ENCODE measurements at regions not wholly inside any gene's neighbourhood (a gene's known extent, or its start where the extent isn't known, plus 50 kb on each side); places are given as distances from the start of the nearest gene placed in this dataset.
A peak's percentile ranks its signal among the peaks of the same experiment; 100 is the strongest.

- DNase-seq (ENCODE audit: low spot score) = no peak
- TF ChIP-seq, protein P1, sequence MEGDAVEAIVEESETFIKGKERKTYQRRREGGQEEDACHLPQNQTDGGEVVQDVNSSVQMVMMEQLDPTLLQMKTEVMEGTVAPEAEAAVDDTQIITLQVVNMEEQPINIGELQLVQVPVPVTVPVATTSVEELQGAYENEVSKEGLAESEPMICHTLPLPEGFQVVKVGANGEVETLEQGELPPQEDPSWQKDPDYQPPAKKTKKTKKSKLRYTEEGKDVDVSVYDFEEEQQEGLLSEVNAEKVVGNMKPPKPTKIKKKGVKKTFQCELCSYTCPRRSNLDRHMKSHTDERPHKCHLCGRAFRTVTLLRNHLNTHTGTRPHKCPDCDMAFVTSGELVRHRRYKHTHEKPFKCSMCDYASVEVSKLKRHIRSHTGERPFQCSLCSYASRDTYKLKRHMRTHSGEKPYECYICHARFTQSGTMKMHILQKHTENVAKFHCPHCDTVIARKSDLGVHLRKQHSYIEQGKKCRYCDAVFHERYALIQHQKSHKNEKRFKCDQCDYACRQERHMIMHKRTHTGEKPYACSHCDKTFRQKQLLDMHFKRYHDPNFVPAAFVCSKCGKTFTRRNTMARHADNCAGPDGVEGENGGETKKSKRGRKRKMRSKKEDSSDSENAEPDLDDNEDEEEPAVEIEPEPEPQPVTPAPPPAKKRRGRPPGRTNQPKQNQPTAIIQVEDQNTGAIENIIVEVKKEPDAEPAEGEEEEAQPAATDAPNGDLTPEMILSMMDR (IDR thresholded peaks at IDR 0.05) = no peak
- no peak overlapping the region for H3K4me3 ChIP-seq
- no peak overlapping the region for H3K27ac ChIP-seq
These were observed 207.1 kb upstream of the NFE2L3 start for GRCh38 chr7:25944777-25945515.

GRCh38 chr7:25945608-25946007 is 206.4 kb upstream of the NFE2L3 start:
- Histone ChIP-seq H3K27ac (no peak overlapping the region), H3K4me3 (no peak overlapping the region)
- DNase-seq (ENCODE audit: low spot score) = no peak
- TF ChIP-seq, protein P1 (IDR thresholded peaks at IDR 0.05) = no peak

DNA sequence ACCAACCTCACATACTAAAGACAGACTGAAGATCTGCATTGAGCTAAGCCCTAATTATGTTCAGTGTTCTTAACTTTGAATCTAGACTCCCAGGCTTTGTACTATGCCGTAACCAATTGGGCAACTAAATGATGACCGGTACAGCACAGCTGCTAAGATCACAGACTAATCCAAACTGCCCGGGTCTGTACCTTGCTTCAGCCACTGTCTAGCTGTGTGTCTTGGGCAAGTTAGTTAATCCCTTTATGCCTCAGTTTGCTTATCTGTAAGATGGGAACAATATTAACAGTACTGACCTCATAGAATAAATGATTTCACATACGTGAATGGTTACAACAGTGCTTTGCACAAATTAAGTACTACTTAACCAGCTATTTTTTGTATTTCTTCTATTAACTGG is 205.8 kb upstream of the NFE2L3 start:
- no peak for DNase-seq (ENCODE audit: low spot score)
- TF ChIP-seq, protein P1 (IDR thresholded peaks at IDR 0.05) = no peak
- Histone ChIP-seq H3K27ac (no peak overlapping the region), H3K4me3 (no peak overlapping the region)

DNA sequence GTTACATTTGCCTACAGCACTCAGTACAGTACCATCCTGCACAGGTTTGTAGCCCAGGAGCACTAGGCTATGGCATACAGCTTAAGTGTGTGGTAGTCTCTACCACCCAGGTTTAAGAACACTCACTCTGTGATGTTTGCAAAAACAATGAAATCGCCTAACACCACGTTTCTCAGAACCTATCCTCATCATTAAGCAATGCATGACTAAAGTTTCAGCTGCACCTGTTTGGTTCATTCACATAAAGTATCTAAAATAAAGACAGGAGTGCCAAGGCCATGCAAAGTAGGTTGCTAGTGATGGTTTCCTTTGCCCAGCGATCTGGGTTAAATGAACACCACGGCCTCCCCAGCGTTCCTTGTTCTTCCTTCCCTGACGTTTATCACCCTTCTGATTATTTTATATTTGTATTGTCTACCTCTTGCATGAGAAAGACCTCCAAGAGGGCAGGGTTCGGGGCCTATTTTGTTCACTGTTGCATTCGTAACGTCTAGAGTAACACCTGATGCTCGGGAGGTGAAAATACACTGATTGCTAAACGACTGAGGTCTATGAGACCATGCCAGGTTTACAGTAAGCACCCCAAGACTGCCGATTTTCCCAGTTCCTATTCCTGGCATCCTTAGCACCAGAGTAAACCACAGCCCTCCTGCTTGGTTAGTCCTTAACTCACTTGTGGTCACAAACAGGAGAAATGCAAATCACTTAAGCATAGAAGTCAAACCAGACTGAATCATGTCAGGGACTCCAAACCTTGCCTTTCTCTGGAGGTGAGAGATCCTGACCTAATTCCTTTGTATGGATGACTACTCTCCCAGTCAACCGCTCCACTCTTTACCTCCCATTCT is 204.1 kb upstream of the NFE2L3 start:
- no peak overlapping the region for H3K27ac ChIP-seq
- H3K4me3 ChIP-seq = no peak overlapping the region
- TF ChIP-seq, protein P1 (IDR thresholded peaks at IDR 0.05) = no peak
- DNase-seq (ENCODE audit: low spot score) = no peak

DNA sequence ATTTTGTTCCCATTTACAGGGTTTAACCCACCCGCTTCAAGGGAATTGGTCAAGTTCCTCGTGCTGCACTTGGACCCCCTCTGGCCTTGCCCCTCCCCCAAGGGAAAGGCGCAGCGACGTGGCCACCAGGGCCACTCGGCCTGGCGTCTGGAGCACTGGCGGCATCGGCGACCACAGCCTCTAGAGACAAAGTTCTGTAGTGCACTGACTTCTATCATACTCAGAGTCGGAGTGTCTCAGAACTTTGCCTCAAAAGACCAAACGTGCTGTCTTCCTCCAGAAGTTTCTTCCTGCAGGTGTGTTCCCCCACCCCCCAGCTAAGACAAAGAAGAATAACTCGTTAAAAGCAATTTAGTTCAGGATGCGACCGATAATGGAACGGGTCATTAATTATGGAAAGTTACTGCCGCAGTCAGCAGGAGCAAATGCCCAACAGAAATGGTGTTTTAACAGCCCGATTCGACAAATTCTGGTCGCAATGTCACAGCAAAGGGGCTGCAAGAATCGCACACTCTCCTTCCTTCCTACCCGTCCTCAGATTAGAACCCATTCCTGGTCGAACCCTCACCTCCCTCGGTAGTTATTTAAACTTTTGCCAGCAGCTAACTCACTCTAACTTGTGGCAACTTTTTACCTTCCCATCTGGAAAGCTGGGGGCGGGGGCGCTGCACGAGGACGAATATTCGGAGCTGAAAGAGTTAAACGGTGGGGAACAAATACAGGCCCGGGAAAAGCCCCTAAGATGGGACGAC is 202.1 kb upstream of the NFE2L3 start:
- peak overlapping the region; percentile 91 for H3K4me3 ChIP-seq
- TF ChIP-seq, protein P1 (IDR thresholded peaks at IDR 0.05) = no peak
- no peak overlapping the region for H3K27ac ChIP-seq
- DNase-seq (ENCODE audit: low spot score) = no peak

DNA sequence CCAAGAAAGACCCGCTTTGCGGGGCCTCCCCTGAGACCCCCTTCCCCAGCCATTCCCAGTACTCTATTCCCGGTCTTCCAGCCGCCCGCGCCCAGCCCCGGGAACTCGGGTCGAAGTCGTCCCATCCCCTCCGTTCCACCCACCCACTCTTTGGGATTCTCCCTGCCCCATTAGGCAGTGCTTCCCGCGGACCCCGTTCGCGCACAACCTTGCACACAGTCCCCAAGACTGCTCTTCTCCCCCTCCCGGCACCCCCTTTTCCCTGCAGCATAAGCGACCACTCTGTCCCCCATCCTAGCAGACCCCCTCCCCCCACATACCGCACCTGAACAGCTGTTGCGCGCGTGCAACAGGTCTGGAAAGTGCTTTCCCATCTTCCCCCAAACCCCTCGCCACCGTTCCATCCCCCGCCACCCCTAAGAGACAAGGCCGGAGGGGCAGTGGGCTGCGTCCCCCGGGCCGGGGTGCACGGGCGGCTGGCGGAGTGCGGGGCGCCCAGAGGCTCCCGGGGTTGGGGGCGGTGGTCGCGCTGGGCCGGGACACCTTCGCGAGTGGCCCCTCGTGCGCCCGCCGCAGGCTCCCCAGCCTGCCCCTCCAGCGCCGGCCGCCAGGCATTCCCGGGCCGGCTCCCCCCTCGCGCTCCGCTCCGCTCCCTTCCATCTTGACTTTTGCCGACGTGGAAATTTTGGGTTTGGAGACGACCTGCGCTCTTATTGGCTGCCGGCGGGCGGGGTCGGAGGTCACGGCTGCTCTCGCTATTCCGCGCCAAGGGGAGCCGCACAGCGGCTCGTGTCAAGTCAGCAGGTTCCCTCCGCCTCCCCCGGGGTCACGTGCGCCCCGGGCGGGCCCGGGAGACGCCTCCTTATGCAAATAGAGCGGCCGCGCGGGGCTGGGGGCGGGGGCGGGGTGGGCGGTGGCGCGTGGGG is 201.2 kb upstream of the NFE2L3 start:
- H3K4me3 ChIP-seq = peak overlapping the region; percentile 91
- peak overlapping the region in 1 of 2 donors; percentile 68 for H3K27ac ChIP-seq
- TF ChIP-seq, protein P1 (IDR thresholded peaks at IDR 0.05) = no peak
- DNase-seq (ENCODE audit: low spot score) = peak; percentile 89
